ENCODE measurements at regions not wholly inside any gene's neighbourhood (a gene's known extent, or its start where the extent isn't known, plus 50 kb on each side); places are given as distances from the start of the nearest gene placed in this dataset.
A peak's percentile ranks its signal among the peaks of the same experiment; 100 is the strongest.

- DNase-seq (ENCODE audit: low read depth in 3 of 3, low spot score in 1 of 3) = no peak
Observed at GRCh38 chr1:234726359-234726943, 116.5 kb upstream of the IRF2BP2 start.

- no peak for DNase-seq (ENCODE audit: low read depth in 3 of 3, low spot score in 1 of 3)
Observed at GRCh38 chr1:234725177-234726132, 115.5 kb upstream of the IRF2BP2 start.

- DNase-seq (ENCODE audit: low read depth in 3 of 3, low spot score in 1 of 3) = peak in 1 of 3 donors; percentile 28
Observed at GRCh38 chr1:234724516-234725176, 114.7 kb upstream of the IRF2BP2 start.

GRCh38 chr1:234722904-234723720, 113.1 kb upstream of the IRF2BP2 start:
- DNase-seq (ENCODE audit: low read depth in 3 of 3, low spot score in 1 of 3) = peak in 2 of 3 donors; percentile 42 to 55

- no peak for DNase-seq (ENCODE audit: low read depth in 3 of 3, low spot score in 1 of 3)
Observed at GRCh38 chr1:234722270-234722704, 112.3 kb upstream of the IRF2BP2 start.

- no peak for DNase-seq (ENCODE audit: low read depth in 3 of 3, low spot score in 1 of 3)
Observed at GRCh38 chr1:234721476-234722269, 111.7 kb upstream of the IRF2BP2 start.

GRCh38 chr1:234720709-234721441, 110.9 kb upstream of the IRF2BP2 start:
- DNase-seq (ENCODE audit: low read depth in 3 of 3, low spot score in 1 of 3) = no peak

GRCh38 chr1:234719454-234720251, 109.7 kb upstream of the IRF2BP2 start:
- no peak for DNase-seq (ENCODE audit: low read depth in 3 of 3, low spot score in 1 of 3)

- DNase-seq (ENCODE audit: low read depth in 3 of 3, low spot score in 1 of 3) = no peak
Observed at GRCh38 chr1:234718496-234719453, 108.8 kb upstream of the IRF2BP2 start.

GRCh38 chr1:234716908-234717375, 107.0 kb upstream of the IRF2BP2 start:
- DNase-seq (ENCODE audit: low read depth in 3 of 3, low spot score in 1 of 3) = no peak

GRCh38 chr1:234715252-234716014, 105.5 kb upstream of the IRF2BP2 start:
- DNase-seq (ENCODE audit: low read depth in 3 of 3, low spot score in 1 of 3) = no peak

GRCh38 chr1:234713859-234714258, 103.9 kb upstream of the IRF2BP2 start:
- DNase-seq (ENCODE audit: low read depth in 3 of 3, low spot score in 1 of 3) = no peak

GRCh38 chr1:234713440-234713839, 103.5 kb upstream of the IRF2BP2 start:
- DNase-seq (ENCODE audit: low read depth in 3 of 3, low spot score in 1 of 3) = no peak

GRCh38 chr1:234712891-234713305, 102.9 kb upstream of the IRF2BP2 start:
- no peak for DNase-seq (ENCODE audit: low read depth in 3 of 3, low spot score in 1 of 3)

- no peak for DNase-seq (ENCODE audit: low read depth in 3 of 3, low spot score in 1 of 3)
Observed at GRCh38 chr1:234710936-234711724, 101.2 kb upstream of the IRF2BP2 start.

- DNase-seq (ENCODE audit: low read depth in 3 of 3, low spot score in 1 of 3) = no peak
Observed at GRCh38 chr1:234710381-234710780, 100.4 kb upstream of the IRF2BP2 start.
